ENCODE measurements at regions not wholly inside any gene's neighbourhood (a gene's known extent, or its start where the extent isn't known, plus 50 kb on each side); places are given as distances from the start of the nearest gene placed in this dataset.

DNA sequence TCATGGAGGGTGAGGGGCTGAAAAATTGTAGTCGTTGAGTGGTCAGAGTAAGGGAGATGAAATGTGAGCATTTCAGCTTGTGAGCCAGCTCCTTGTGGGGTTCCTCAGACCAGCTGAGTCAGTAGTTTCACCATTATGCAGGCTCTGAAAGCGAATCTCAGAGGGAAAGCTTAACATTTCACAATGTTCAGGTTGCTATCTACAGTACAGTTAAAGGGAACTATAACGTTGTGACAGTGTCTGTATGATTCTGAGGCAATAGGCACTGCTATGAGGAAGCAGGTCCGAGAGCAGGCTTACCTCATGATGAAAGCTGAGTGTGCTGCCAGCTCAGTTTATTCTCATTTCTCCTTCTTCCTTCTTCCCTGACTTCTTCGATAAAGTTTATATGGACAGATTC, 469.6 kb downstream of the EDEM1 start:
- TF ChIP-seq, protein P1, sequence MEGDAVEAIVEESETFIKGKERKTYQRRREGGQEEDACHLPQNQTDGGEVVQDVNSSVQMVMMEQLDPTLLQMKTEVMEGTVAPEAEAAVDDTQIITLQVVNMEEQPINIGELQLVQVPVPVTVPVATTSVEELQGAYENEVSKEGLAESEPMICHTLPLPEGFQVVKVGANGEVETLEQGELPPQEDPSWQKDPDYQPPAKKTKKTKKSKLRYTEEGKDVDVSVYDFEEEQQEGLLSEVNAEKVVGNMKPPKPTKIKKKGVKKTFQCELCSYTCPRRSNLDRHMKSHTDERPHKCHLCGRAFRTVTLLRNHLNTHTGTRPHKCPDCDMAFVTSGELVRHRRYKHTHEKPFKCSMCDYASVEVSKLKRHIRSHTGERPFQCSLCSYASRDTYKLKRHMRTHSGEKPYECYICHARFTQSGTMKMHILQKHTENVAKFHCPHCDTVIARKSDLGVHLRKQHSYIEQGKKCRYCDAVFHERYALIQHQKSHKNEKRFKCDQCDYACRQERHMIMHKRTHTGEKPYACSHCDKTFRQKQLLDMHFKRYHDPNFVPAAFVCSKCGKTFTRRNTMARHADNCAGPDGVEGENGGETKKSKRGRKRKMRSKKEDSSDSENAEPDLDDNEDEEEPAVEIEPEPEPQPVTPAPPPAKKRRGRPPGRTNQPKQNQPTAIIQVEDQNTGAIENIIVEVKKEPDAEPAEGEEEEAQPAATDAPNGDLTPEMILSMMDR (IDR thresholded peaks at IDR 0.05 in 8 of 11, conservative IDR thresholded peaks at IDR 0.05 in 3 of 11): no peak
- peak in 1 of 3 donors; percentile 43 for TF ChIP-seq POLR2AphosphoS5 (IDR thresholded peaks at IDR 0.05)
- no peak for TF ChIP-seq POLR2A (IDR thresholded peaks at IDR 0.05)

Data from spleen (tissue), 7 donors.